ENCODE measurements at regions not wholly inside any gene's neighbourhood (a gene's known extent, or its start where the extent isn't known, plus 50 kb on each side); places are given as distances from the start of the nearest gene placed in this dataset.

DNA sequence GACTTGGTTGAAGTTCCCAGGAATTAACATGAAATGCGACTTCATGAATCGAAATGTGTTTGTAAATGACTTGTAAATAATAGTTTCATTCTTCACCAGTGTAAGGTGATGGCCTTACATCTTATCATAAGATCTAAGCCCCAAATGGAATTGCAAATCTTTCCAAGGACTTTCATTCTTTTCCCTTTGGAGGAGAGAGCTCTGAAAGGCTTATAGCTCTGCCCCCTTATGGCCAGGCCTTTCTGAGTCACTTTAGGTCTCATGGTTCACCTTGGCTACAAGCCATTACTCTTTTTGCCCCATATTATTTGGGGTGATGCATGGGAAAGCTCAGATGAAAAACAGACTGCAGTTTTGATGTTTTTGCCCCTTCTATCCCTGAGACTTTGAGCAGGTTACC, 209.1 kb upstream of the BMP2 start:
- ATAC-seq (peak; percentile 81), DNase-seq (ENCODE audit: low spot score) (no peak)
- Mint-ChIP-seq H3K36me3 (no peaks in the 10 kb centered on the region), H3K9me3 (peaks cover 5% of the 10 kb centered on the region), H3K27ac (no peak overlapping the region), H3K27me3 (ENCODE audit: low read depth) (no peaks in the 10 kb centered on the region), H3K4me1 (no peaks in the 10 kb centered on the region), H3K4me3 (no peak overlapping the region)
- ChIA-PET POLR2A (no interaction called here), CTCF (interaction anchor here (1.0 to 2.7 kb wide), 7 partner anchors 12 to 389 kb away, joined by 3 to 15 read pairs (median 5); no protein-coding TSS in a partner anchor)
- TF ChIP-seq SMAD3 (CRISPR knock-in tag; IDR thresholded peaks at IDR 0.05; ENCODE audit: borderline replicate concordance) (no peak), CREM (CRISPR knock-in tag; IDR thresholded peaks at IDR 0.05) (no peak), ELF4 (CRISPR knock-in tag; IDR thresholded peaks at IDR 0.05; ENCODE audit: low read depth) (no peak), OVOL2 (CRISPR knock-in tag; IDR thresholded peaks at IDR 0.05; ENCODE audit: borderline replicate concordance) (no peak), NR2C2 (CRISPR knock-in tag; IDR thresholded peaks at IDR 0.05) (no peak), SP1 (CRISPR knock-in tag; conservative IDR thresholded peaks at IDR 0.05) (no peak), NFATC4 (CRISPR knock-in tag; IDR thresholded peaks at IDR 0.05) (no peak), IRF2 (CRISPR knock-in tag; IDR thresholded peaks at IDR 0.05; ENCODE audit: borderline replicate concordance, low read depth) (no peak), CDX4 (CRISPR knock-in tag; IDR thresholded peaks at IDR 0.05; ENCODE audit: borderline replicate concordance) (no peak), RELA (CRISPR knock-in tag; IDR thresholded peaks at IDR 0.05; ENCODE audit: borderline replicate concordance) (no peak), FOXJ3 (CRISPR knock-in tag; IDR thresholded peaks at IDR 0.05; ENCODE audit: borderline replicate concordance) (no peak), SMAD4 (CRISPR knock-in tag; IDR thresholded peaks at IDR 0.05) (no peak), HMGA2 (CRISPR knock-in tag; IDR thresholded peaks at IDR 0.05) (no peak), CBFB (CRISPR knock-in tag; IDR thresholded peaks at IDR 0.05; ENCODE audit: low read depth) (no peak)
- TF ChIP-seq, protein P1, sequence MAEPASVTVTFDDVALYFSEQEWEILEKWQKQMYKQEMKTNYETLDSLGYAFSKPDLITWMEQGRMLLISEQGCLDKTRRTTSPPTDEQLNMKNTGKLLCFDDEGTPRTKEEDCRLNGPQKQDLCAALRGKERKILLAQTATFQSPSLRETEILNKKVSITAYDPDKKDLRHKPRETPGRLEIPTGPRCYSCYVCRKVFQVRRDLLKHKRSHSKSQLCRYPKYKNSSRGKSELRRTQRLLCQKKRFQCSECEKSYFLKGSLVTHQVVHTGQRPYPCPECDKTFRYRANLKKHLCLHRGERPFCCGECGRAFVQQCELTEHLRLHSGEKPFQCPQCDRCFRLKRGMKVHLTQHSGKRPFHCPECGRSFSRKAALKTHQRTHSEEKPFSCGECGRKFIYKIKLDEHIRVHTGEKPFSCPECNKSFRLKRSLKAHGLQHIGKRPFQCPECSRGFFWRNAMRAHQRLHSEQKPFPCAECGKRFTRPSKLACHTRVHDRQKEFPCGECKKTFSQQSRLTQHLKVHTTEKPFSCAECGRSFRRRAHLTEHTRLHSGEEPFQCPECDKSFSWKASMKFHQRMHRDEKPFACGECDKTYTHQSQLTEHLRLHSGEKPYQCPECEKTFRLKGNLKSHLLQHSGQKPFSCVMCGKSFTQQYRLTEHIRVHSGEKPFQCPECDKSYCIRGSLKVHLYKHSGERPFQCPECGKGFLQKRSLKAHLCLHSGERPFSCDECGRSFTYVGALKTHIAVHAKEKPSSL (CRISPR knock-in tag; conservative IDR thresholded peaks at IDR 0.05), result no peak

DNA sequence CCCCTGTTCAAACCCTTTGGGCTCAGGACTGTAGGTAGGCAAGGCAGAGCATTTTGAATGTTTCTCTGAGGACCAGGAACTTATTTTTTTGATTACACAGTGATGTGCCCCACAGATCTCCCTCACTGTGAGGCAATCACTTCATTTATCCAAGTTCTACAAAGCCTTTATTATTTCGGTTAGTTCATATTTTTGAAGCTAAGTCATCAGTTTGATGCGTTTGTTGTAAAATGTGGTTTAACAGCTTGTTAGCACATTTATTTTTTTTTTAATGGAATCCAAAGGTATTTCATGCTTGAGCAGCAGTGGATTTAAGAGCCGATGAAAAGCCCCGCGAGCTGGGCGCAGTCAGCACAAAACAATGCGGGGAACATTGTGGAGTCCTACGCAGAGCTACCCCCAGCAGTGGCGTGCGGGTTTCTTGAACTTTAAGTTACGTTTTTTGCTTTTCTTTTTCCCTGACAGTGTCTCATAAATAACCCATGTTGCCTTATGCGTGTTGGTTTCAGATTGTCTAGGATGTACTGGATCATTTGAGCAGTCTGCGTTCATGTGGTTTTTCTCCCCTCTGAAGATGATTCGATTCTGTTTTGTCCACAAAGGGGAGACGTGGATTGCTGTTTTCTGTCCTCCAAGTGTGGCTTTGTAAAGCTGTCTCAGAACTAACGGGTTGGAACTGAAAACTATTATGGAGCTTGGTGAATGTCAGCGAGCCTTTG, 233.6 kb upstream of the BMP2 start:
- POLR2A ChIA-PET, result no interaction called here

DNA sequence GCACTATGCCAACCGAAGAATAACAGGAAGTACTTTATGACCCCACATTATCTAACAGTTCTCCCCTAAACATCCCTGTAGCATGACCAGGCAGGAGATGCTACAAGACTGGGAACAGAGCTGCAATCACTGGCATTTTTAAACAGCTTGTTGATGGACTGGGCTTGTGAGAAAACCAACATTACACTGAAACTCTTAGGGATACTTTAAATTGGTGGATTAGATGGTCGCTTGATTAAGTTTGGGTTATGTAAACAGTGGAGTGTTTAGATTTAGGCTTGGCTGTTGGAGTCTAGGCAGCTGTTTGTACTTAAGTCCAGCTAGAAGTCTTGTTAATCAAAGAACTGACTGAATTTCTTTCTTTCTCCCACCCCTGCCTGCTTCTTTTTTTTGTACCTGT, 234.1 kb upstream of the BMP2 start:
- TF ChIP-seq ZNF219 (CRISPR knock-in tag; IDR thresholded peaks at IDR 0.05; ENCODE audit: borderline replicate concordance), result no peak
- Mint-ChIP-seq H3K27me3 (ENCODE audit: low read depth) (no peaks in the 10 kb centered on the region), H3K27ac (no peak overlapping the region), H3K9me3 (no peaks in the 10 kb centered on the region), H3K4me1 (peaks cover 8% of the 10 kb centered on the region), H3K4me3 (no peak overlapping the region), H3K36me3 (no peaks in the 10 kb centered on the region)
- ChIA-PET POLR2A (no interaction called here), CTCF (interaction anchor here (1.0 kb wide), 1 partner anchor 50 kb away, joined by 5 read pairs; no protein-coding TSS in a partner anchor)
- no peak for DNase-seq (ENCODE audit: low spot score)
- ATAC-seq, result no peak

More for the DNA sequence above, 233.6 kb upstream of the BMP2 start:
- Mint-ChIP-seq H3K4me1 (peaks cover 8% of the 10 kb centered on the region), H3K9me3 (no peaks in the 10 kb centered on the region), H3K27ac (no peak overlapping the region), H3K27me3 (ENCODE audit: low read depth) (no peaks in the 10 kb centered on the region), H3K36me3 (no peaks in the 10 kb centered on the region), H3K4me3 (no peak overlapping the region)
- CTCF ChIA-PET, result interaction anchor here (1.0 to 1.3 kb wide), 2 partner anchors 8 to 50 kb away, joined by 5 read pairs; no protein-coding TSS in a partner anchor
- no peak for TF ChIP-seq E2F5 (CRISPR knock-in tag; IDR thresholded peaks at IDR 0.05)
- ATAC-seq (no peak), DNase-seq (ENCODE audit: low spot score) (no peak)
